Esophagus squamous epithelium (tissue), 4 donors: ENCODE measurements at regions not wholly inside any gene's neighbourhood (a gene's known extent, or its start where the extent isn't known, plus 50 kb on each side); places are given as distances from the start of the nearest gene placed in this dataset.

Experiments
- CTCF ChIP-seq, 6 experiments: fragments of 450-650 bp in 4 of 6; fragments of 200-600 bp in 2 of 6; sonication (generic) in 2 of 6; IDR thresholded peaks; one replicate each; pipeline ENCODE4 v1.5.1; 2016 to 2019; ENCODE audit warnings: antibody characterized with exemption in 6 of 6, mild to moderate bottlenecking in 4 of 6, moderate library complexity in 4 of 6
- POLR2A ChIP-seq, 4 donors: fragments of 450-650 bp; IDR thresholded peaks; one replicate each; pipeline ENCODE4 v1.6.1; 2017; ENCODE audit warnings: antibody characterized with exemption in 4 of 4, mild to moderate bottlenecking in 4 of 4, moderate library complexity in 3 of 4

GRCh38 chr18:78396077-78396476 lies 583.5 kb upstream of the SALL3 start:
- TF ChIP-seq CTCF (IDR thresholded peaks at IDR 0.05) (no peak), POLR2A (IDR thresholded peaks at IDR 0.05) (no peak)
